Neural progenitor cell (in vitro differentiated cells): ENCODE measurements at regions not wholly inside any gene's neighbourhood (a gene's known extent, or its start where the extent isn't known, plus 50 kb on each side); places are given as distances from the start of the nearest gene placed in this dataset.

ENCODE experiments used
- DNase-seq: peaks from one replicate; pipeline ENCODE4 v3.0.0-alpha.2; 2016; ENCODE audit warnings: low spot score
- H2AFZ ChIP-seq: fragments of 200-600 bp; sonication (generic); replicated peaks from 2 replicates; pipeline ENCODE4 v1.6.1; 2016; ENCODE audit warnings: antibody characterized with exemption
- H3F3A ChIP-seq: fragments of 200-600 bp; sonication (generic); 2 replicates; pipeline ENCODE4 v1.6.1; 2016; ENCODE audit warnings: antibody characterized with exemption, low read depth
- H3K27ac ChIP-seq: fragments of 200-600 bp; sonication (generic); 2 replicates; pipeline ENCODE4 v1.5.1; 2016; ENCODE audit warnings: mild to moderate bottlenecking
- H3K27me3 ChIP-seq: fragments of 200-600 bp; sonication (generic); 2 replicates; pipeline ENCODE4 v1.6.1; 2016; ENCODE audit warnings: mild to moderate bottlenecking, moderate library complexity
- H3K36me3 ChIP-seq: fragments of 200-600 bp; sonication (generic); 2 replicates; pipeline ENCODE4 v1.5.1; 2016
- H3K4me1 ChIP-seq: fragments of 200-600 bp; sonication (generic); 2 replicates; pipeline ENCODE4 v1.6.1; 2016; ENCODE audit warnings: mixed run types
- H3K4me2 ChIP-seq: fragments of 200-600 bp; sonication (generic); 2 replicates; pipeline ENCODE4 v1.6.1; 2016
- H3K4me3 ChIP-seq: fragments of 200-600 bp; sonication (generic); 2 replicates; pipeline ENCODE4 v1.5.1; 2016
- H3K79me2 ChIP-seq: fragments of 200-600 bp; sonication (generic); 2 replicates; pipeline ENCODE4 v1.6.1; 2016; ENCODE audit warnings: low read depth
- H3K9ac ChIP-seq: fragments of 200-600 bp; sonication (generic); 2 replicates; pipeline ENCODE4 v1.6.1; 2016
- H3K9me3 ChIP-seq: fragments of 200-600 bp; sonication (generic); 2 replicates; pipeline ENCODE4 v1.5.1; 2016; ENCODE audit warnings: low read depth
- H4K20me1 ChIP-seq: fragments of 200-600 bp; sonication (generic); 2 replicates; pipeline ENCODE4 v1.6.1; 2016; ENCODE audit warnings: low read depth
- H3K27ac Mint-ChIP-seq: 3 replicates; pipeline ENCODE4 v1.8.0; 2021; ENCODE audit warnings: mixed read lengths
- H3K27me3 Mint-ChIP-seq: 2 replicates; pipeline ENCODE4 v1.8.0; 2022; ENCODE audit warnings: low read depth, mild to moderate bottlenecking, inconsistent platforms, moderate library complexity, mixed read lengths; ENCODE audit not compliant: insufficient read depth
- H3K36me3 Mint-ChIP-seq: 3 replicates; pipeline ENCODE4 v1.8.0; 2021; ENCODE audit warnings: mixed read lengths
- H3K4me1 Mint-ChIP-seq: 3 replicates; pipeline ENCODE4 v1.8.0; 2021; ENCODE audit warnings: mixed read lengths
- H3K4me3 Mint-ChIP-seq: 3 replicates; pipeline ENCODE4 v1.8.0; 2021; ENCODE audit warnings: mild to moderate bottlenecking, moderate library complexity, mixed read lengths
- H3K9me3 Mint-ChIP-seq: 3 replicates; pipeline ENCODE4 v1.8.0; 2020; ENCODE audit warnings: mixed read lengths
- CTCF ChIP-seq: fragments of 200-600 bp; sonication (generic); IDR thresholded peaks from 2 replicates; pipeline ENCODE4 v1.5.1; 2017; ENCODE audit warnings: antibody characterized with exemption, mild to moderate bottlenecking
- EZH2 ChIP-seq: fragments of 200-600 bp; sonication (generic); IDR thresholded peaks from 2 replicates; pipeline ENCODE4 v1.6.1; 2017; ENCODE audit warnings: antibody characterized with exemption, mild to moderate bottlenecking, moderate library complexity
- EZH2phosphoT487 ChIP-seq: fragments of 200-600 bp; sonication (generic); IDR thresholded peaks from 2 replicates; pipeline ENCODE4 v1.6.1; 2017; ENCODE audit warnings: antibody characterized with exemption

GRCh38 chr5:60355181-60355580 is 344.8 kb downstream of the DEPDC1B start:
- Mint-ChIP-seq H3K4me3 (no peak overlapping the region), H3K9me3 (no peaks in the 10 kb centered on the region), H3K27me3 (peaks cover 2% of the 10 kb centered on the region), H3K4me1 (peaks cover 17% of the 10 kb centered on the region), H3K36me3 (no peaks in the 10 kb centered on the region), H3K27ac (no peak overlapping the region)
- no peak overlapping the region for H2AFZ ChIP-seq
- no peaks in the 10 kb centered on the region for H3K79me2 ChIP-seq
- peaks cover 11% of the 10 kb centered on the region for H3K4me1 ChIP-seq
- no peaks in the 10 kb centered on the region for H3K27me3 ChIP-seq
- no peaks in the 10 kb centered on the region for H3K36me3 ChIP-seq
- DNase-seq = no peak
- no peak overlapping the region for H3K27ac ChIP-seq
- TF ChIP-seq CTCF (no peak), EZH2phosphoT487 (no peak), EZH2 (no peak)
- H3K4me2 ChIP-seq = no peak overlapping the region
- no peaks in the 10 kb centered on the region for H4K20me1 ChIP-seq
- H3K4me3 ChIP-seq = no peak overlapping the region
- no peaks in the 10 kb centered on the region for H3K9me3 ChIP-seq
- H3K9ac ChIP-seq = no peak overlapping the region
- no peaks in the 10 kb centered on the region for H3F3A ChIP-seq

- DNase-seq = no peak
- H3K27me3 Mint-ChIP-seq = peaks cover 2% of the 10 kb centered on the region
- Histone ChIP-seq H3K27me3 (no peaks in the 10 kb centered on the region), H2AFZ (no peak overlapping the region), H3K9me3 (no peaks in the 10 kb centered on the region), H3K27ac (no peak overlapping the region), H3K4me3 (no peak overlapping the region), H3F3A (no peaks in the 10 kb centered on the region), H3K9ac (no peak overlapping the region), H3K4me2 (no peak overlapping the region), H3K79me2 (no peaks in the 10 kb centered on the region), H4K20me1 (no peaks in the 10 kb centered on the region), H3K36me3 (no peaks in the 10 kb centered on the region), H3K4me1 (peaks cover 11% of the 10 kb centered on the region)
- H3K4me1 Mint-ChIP-seq = peaks cover 17% of the 10 kb centered on the region
- no peaks in the 10 kb centered on the region for H3K9me3 Mint-ChIP-seq
- H3K4me3 Mint-ChIP-seq = no peak overlapping the region
- TF ChIP-seq EZH2 (no peak), CTCF (no peak), EZH2phosphoT487 (no peak)
- no peaks in the 10 kb centered on the region for H3K36me3 Mint-ChIP-seq
- H3K27ac Mint-ChIP-seq = no peak overlapping the region
Measured at GRCh38 chr5:60354311-60354710, 345.7 kb downstream of the DEPDC1B start.

GRCh38 chr5:60352992-60353599 is 346.9 kb downstream of the DEPDC1B start:
- H3K27ac Mint-ChIP-seq = no peak overlapping the region
- peaks cover 11% of the 10 kb centered on the region for H3K4me1 ChIP-seq
- no peak overlapping the region for H2AFZ ChIP-seq
- H3K4me3 Mint-ChIP-seq = no peak overlapping the region
- no peaks in the 10 kb centered on the region for H3K27me3 ChIP-seq
- no peaks in the 10 kb centered on the region for H4K20me1 ChIP-seq
- peaks cover 2% of the 10 kb centered on the region for H3K27me3 Mint-ChIP-seq
- DNase-seq = no peak
- H3K79me2 ChIP-seq = no peaks in the 10 kb centered on the region
- H3K4me3 ChIP-seq = no peak overlapping the region
- no peaks in the 10 kb centered on the region for H3K9me3 ChIP-seq
- no peak for TF ChIP-seq EZH2
- no peak for TF ChIP-seq EZH2phosphoT487
- no peak for TF ChIP-seq CTCF
- no peaks in the 10 kb centered on the region for H3F3A ChIP-seq
- no peaks in the 10 kb centered on the region for H3K9me3 Mint-ChIP-seq
- no peak overlapping the region for H3K9ac ChIP-seq
- no peak overlapping the region for H3K4me2 ChIP-seq
- no peak overlapping the region for H3K27ac ChIP-seq
- H3K36me3 Mint-ChIP-seq = no peaks in the 10 kb centered on the region
- no peaks in the 10 kb centered on the region for H3K36me3 ChIP-seq
- peaks cover 17% of the 10 kb centered on the region for H3K4me1 Mint-ChIP-seq
